Left ventricle myocardium inferior (tissue), 1 donor: ENCODE measurements at regions not wholly inside any gene's neighbourhood (a gene's known extent, or its start where the extent isn't known, plus 50 kb on each side); places are given as distances from the start of the nearest gene placed in this dataset.

Experiments used
- DNase-seq: peaks from one replicate; pipeline ENCODE4 v3.0.0-alpha.2; 2020
- H3K27ac ChIP-seq: fragments of 200-600 bp; replicated peaks from 2 replicates; pipeline ENCODE4 v1.8.0; 2021
- H3K27me3 ChIP-seq: fragments of 200-600 bp; 2 replicates; pipeline ENCODE4 v1.8.0; 2021; ENCODE audit warnings: low read depth
- H3K36me3 ChIP-seq: fragments of 200-600 bp; 2 replicates; pipeline ENCODE4 v1.8.0; 2021
- H3K4me1 ChIP-seq: fragments of 200-600 bp; 2 replicates; pipeline ENCODE4 v1.8.0; 2021
- H3K4me3 ChIP-seq: fragments of 200-600 bp; 2 replicates; pipeline ENCODE4 v1.8.0; 2021; ENCODE audit warnings: mild to moderate bottlenecking, moderate library complexity
- H3K9me3 ChIP-seq: fragments of 200-600 bp; replicated peaks from 2 replicates; pipeline ENCODE4 v1.8.0; 2021
- CTCF ChIP-seq: fragments of 200-600 bp; IDR thresholded peaks from 2 replicates; pipeline ENCODE4 v1.8.0; 2021; ENCODE audit warnings: antibody characterized with exemption, mild to moderate bottlenecking, borderline replicate concordance
- intact Hi-C: fragments of 100-400 bp; cut with micrococcal nuclease; formaldehyde crosslinking; loops from one replicate; pipeline ENCODE4 v1.11.0; 2022
- donor health status: DM: no; HTN: yes; CAD: no; lungs with severe emphysema.

- Histone ChIP-seq H3K4me1 (no peaks in the 10 kb centered on the region), H3K36me3 (no peaks in the 10 kb centered on the region), H3K27me3 (peaks cover 30% of the 10 kb centered on the region), H3K9me3 (no peaks in the 10 kb centered on the region), H3K27ac (no peak overlapping the region), H3K4me3 (no peak overlapping the region)
- no peak for DNase-seq
- intact Hi-C loops, result no loop called here
- TF ChIP-seq CTCF, result no peak
These were observed 122.6 kb downstream of the EDN3 start for GRCh38 chr20:59422872-59423544.

- intact Hi-C loops, result no loop called here
- H3K9me3 ChIP-seq, result no peaks in the 10 kb centered on the region
- no peak overlapping the region for H3K4me3 ChIP-seq
- TF ChIP-seq CTCF, result no peak
- H3K27ac ChIP-seq, result no peak overlapping the region
- peaks cover 30% of the 10 kb centered on the region for H3K27me3 ChIP-seq
- H3K36me3 ChIP-seq, result no peaks in the 10 kb centered on the region
- no peak for DNase-seq
- no peaks in the 10 kb centered on the region for H3K4me1 ChIP-seq
These were observed 124.6 kb downstream of the EDN3 start for GRCh38 chr20:59424976-59425375.

- no peak for DNase-seq
- Histone ChIP-seq H3K9me3 (no peaks in the 10 kb centered on the region), H3K27ac (no peak overlapping the region), H3K27me3 (peaks cover 36% of the 10 kb centered on the region), H3K4me3 (no peak overlapping the region), H3K4me1 (no peaks in the 10 kb centered on the region), H3K36me3 (no peaks in the 10 kb centered on the region)
- intact Hi-C loops, result no loop called here
- no peak for TF ChIP-seq CTCF
These were observed 125.2 kb downstream of the EDN3 start for GRCh38 chr20:59425572-59425971.

- Histone ChIP-seq H3K9me3 (no peaks in the 10 kb centered on the region), H3K36me3 (no peaks in the 10 kb centered on the region), H3K4me3 (no peak overlapping the region), H3K27ac (no peak overlapping the region), H3K27me3 (peaks cover 60% of the 10 kb centered on the region), H3K4me1 (no peaks in the 10 kb centered on the region)
- no peak for DNase-seq
- no peak for TF ChIP-seq CTCF
- intact Hi-C loops, result no loop called here
These were observed 127.6 kb downstream of the EDN3 start for GRCh38 chr20:59428006-59428405.

- TF ChIP-seq CTCF, result no peak
- intact Hi-C loops, result no loop called here
- Histone ChIP-seq H3K9me3 (no peaks in the 10 kb centered on the region), H3K36me3 (no peaks in the 10 kb centered on the region), H3K4me1 (no peaks in the 10 kb centered on the region), H3K27ac (no peak overlapping the region), H3K4me3 (no peak overlapping the region), H3K27me3 (peaks cover 60% of the 10 kb centered on the region)
- no peak for DNase-seq
These were observed 128.2 kb downstream of the EDN3 start for GRCh38 chr20:59428441-59429205.
